ENCODE measurements at regions not wholly inside any gene's neighbourhood (a gene's known extent, or its start where the extent isn't known, plus 50 kb on each side); places are given as distances from the start of the nearest gene placed in this dataset.
"Not testable (repeated sequence)": the region's sequence is repeated elsewhere in the genome, so short reads cannot be mapped to it uniquely, and the experiment has no call there.

DNA sequence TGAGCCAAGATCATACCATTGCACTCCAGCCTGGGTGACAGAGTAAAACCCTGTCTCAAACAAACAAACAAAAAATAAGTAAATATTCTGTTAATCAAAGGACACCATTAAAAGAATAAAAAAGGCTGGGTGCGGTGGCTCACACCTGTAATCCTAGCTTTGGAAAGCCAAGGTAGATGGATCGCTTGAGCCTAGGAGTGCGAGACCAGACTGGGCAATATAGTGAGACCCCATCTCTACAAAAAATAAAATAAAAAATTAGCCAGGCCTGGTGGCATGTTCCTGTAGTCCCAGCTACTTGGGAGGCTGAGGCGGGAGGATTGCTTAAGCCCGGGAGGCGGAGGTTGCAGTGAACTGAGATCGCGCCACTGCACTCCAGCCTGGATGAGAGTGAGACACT lies 84.1 kb downstream of the GLUL start:
- TF ChIP-seq CTCF, POLR2A (IDR thresholded peaks at IDR 0.05): not testable (repeated sequence)
